WERI-Rb-1 (cell line): ENCODE measurements at regions not wholly inside any gene's neighbourhood (a gene's known extent, or its start where the extent isn't known, plus 50 kb on each side); places are given as distances from the start of the nearest gene placed in this dataset.

Experiments
- DNase-seq: peaks from one replicate; pipeline ENCODE4 v3.0.0-alpha.2; 2020
- H3K27ac ChIP-seq: fragments of 250-450 bp; sonication (Bioruptor Pico); 2 replicates; pipeline ENCODE4 v1.5.1; 2020; ENCODE audit warnings: mild to moderate bottlenecking, moderate library complexity
- H3K27me3 ChIP-seq: fragments of 250-450 bp; sonication (Bioruptor Pico); 2 replicates; pipeline ENCODE4 v1.5.1; 2021; ENCODE audit warnings: mild to moderate bottlenecking, low read depth, moderate library complexity; ENCODE audit not compliant: insufficient read depth, severe bottlenecking
- H3K36me3 ChIP-seq: fragments of 250-450 bp; sonication (Bioruptor Pico); 2 replicates; pipeline ENCODE4 v1.5.1; 2020; ENCODE audit warnings: mild to moderate bottlenecking, moderate library complexity
- H3K4me3 ChIP-seq: 2 replicates; pipeline ENCODE4 v1.5.1; 2011; ENCODE audit warnings: low read depth, mild to moderate bottlenecking, control low read depth, low read length
- H3K9me3 ChIP-seq: fragments of 250-450 bp; sonication (Bioruptor Pico); 2 replicates; pipeline ENCODE4 v1.5.1; 2021; ENCODE audit warnings: mild to moderate bottlenecking, moderate library complexity; ENCODE audit not compliant: severe bottlenecking
- CTCF ChIP-seq: IDR thresholded peaks from 2 replicates; pipeline ENCODE4 v1.5.1; 2011; ENCODE audit warnings: low read depth, mild to moderate bottlenecking, control low read depth, inconsistent platforms, low read length

- DNase-seq, result no peak
- Histone ChIP-seq H3K4me3 (no peak overlapping the region), H3K36me3 (no peaks in the 10 kb centered on the region), H3K9me3 (no peaks in the 10 kb centered on the region), H3K27me3 (no peaks in the 10 kb centered on the region), H3K27ac (no peak overlapping the region)
- TF ChIP-seq CTCF, result no peak
These were observed 1147.1 kb upstream of the TENM4 start for GRCh38 chr11:80587906-80588305.

DNA sequence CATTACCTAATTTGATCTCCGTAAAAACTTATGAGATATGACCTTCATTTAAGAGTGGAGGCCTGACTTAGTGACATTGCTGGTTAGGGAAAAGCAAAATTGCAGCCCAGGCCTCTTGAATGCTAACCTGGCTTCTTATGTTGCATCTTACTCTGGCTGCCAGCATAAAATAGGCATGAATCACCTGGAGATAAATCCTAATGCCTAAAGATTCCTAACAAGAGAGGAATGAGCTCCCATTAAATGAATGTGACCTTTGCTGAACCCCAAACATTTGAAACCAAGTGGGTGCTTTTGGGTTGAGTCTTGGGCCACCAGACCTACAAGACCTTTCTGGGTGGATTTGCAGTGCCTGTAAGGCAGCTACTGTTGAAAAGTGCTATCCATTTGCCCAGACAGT, 1145.6 kb upstream of the TENM4 start:
- Histone ChIP-seq H3K4me3 (no peak overlapping the region), H3K9me3 (no peaks in the 10 kb centered on the region), H3K27me3 (no peaks in the 10 kb centered on the region), H3K36me3 (no peaks in the 10 kb centered on the region), H3K27ac (no peak overlapping the region)
- no peak for DNase-seq
- TF ChIP-seq CTCF, result no peak

DNA sequence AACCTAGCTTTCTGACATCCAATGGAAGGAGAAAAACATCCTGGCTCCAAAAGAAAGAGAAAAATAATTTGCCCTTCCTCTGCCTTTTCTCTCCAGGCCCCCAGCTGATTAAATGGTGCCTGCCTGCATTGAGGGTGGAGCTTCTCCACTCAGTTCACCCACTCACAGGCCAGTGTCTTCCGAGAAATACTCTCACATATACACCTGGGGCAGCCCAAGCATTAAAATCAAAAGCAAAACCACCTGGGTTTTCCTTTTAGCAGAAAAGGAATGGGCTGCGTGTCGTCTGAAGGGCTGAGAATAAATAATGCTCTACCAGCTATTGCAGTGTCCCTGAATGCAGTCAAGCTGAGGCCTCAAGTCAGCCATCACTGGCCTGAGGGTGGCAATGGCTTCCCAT, 1143.8 kb upstream of the TENM4 start:
- TF ChIP-seq CTCF, result no peak
- no peak overlapping the region for H3K4me3 ChIP-seq
- no peaks in the 10 kb centered on the region for H3K36me3 ChIP-seq
- DNase-seq, result no peak
- H3K27ac ChIP-seq, result no peak overlapping the region
- no peaks in the 10 kb centered on the region for H3K27me3 ChIP-seq
- H3K9me3 ChIP-seq, result no peaks in the 10 kb centered on the region

- Histone ChIP-seq H3K27ac (no peak overlapping the region), H3K4me3 (no peak overlapping the region), H3K9me3 (peaks cover 4% of the 10 kb centered on the region)
These were observed 1129.0 kb upstream of the TENM4 start for GRCh38 chr11:80569832-80570231.

DNA sequence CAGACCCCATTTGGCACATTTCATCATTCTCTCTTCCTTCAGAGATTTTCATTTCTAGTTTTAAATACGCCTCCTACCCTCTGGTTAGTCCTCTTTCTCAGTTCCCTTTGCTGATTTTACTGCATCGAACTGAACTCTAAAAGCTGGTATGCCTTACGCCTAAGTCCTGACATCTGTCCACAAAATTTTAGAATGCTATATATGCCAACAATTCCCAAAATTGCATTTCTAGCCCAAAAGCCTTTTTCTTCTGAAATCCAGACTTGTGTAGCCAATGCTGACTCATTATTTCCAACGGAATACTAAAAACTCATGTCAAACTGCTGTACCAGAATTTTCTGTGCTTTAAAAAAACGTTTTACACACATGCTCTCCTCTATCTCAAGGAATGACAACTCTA, 1124.4 kb upstream of the TENM4 start:
- H3K27ac ChIP-seq, result no peak overlapping the region
- H3K36me3 ChIP-seq, result no peaks in the 10 kb centered on the region
- no peaks in the 10 kb centered on the region for H3K9me3 ChIP-seq
- no peak for DNase-seq
- peaks cover under 1% of the 10 kb centered on the region for H3K27me3 ChIP-seq
- no peak overlapping the region for H3K4me3 ChIP-seq
- no peak for TF ChIP-seq CTCF

More at GRCh38 chr11:80569832-80570231, 1129.0 kb upstream of the TENM4 start:
- H3K27me3 ChIP-seq, result peaks cover 6% of the 10 kb centered on the region
- H3K36me3 ChIP-seq, result no peaks in the 10 kb centered on the region
- no peak for TF ChIP-seq CTCF
- no peak for DNase-seq

DNA sequence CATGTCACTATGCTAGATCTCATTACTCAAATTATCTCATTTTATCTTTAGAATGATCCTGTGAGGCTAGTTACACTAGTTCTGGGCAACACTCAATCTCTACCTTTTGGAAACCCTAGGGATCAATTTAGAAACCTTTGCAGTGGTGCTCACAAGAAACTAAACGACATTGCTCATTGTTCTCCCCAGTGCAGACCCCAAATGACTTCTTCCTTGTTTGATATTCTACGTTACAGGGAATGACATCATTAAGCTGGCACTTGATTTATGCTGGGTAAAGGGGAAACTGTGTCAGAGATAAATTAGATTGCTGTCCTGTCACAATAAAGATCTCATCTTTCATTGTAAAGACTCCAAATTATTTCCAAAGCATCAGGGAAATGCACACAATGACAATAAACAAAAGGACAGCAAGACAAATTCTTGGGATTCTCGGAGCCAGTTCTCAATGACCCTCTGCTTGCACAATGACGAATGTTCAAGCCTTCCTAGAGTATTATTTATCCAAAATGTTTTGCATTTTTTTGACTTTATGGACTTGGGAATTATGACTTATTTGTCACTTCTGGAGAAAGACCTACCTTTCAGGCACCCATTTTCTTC, 1121.8 kb upstream of the TENM4 start:
- TF ChIP-seq CTCF, result no peak
- H3K9me3 ChIP-seq, result no peaks in the 10 kb centered on the region
- no peak for DNase-seq

More for the DNA sequence above, 1121.8 kb upstream of the TENM4 start:
- Histone ChIP-seq H3K27ac (no peak overlapping the region), H3K4me3 (no peak overlapping the region), H3K36me3 (no peaks in the 10 kb centered on the region), H3K27me3 (peaks cover 4% of the 10 kb centered on the region)
